HG02623 (cell line): ENCODE measurements at regions not wholly inside any gene's neighbourhood (a gene's known extent, or its start where the extent isn't known, plus 50 kb on each side); places are given as distances from the start of the nearest gene placed in this dataset.
"Not testable (repeated sequence)": the region's sequence is repeated elsewhere in the genome, so short reads cannot be mapped to it uniquely, and the experiment has no call there.

ENCODE experiments used
- ATAC-seq: cut with Tn5 transposase; IDR thresholded peaks from one replicate; pipeline ENCODE4 v1.9.1; 2021; ENCODE audit warnings: moderate library complexity; ENCODE audit not compliant: unreplicated experiment

DNA sequence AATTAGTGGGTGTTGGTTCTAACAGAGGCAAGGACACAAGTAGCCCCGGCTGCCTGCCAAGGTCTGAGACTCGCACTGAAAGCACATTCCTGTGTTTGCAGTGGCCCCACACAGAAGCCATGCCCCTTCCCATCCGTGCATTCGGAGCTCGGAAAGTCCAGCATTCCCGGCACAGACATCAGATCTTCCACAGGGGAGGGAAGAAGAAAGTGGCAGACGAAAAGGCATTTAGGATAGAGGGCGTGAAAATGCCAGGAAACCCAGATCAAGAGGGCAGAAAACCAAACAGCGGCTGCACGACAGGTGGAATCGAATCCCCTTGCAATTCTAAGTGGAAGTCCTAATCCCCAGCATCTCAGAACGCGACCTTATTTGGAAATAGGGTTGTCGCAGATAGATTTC, 105.5 kb upstream of the ASB18 start:
- ATAC-seq = no peak

DNA sequence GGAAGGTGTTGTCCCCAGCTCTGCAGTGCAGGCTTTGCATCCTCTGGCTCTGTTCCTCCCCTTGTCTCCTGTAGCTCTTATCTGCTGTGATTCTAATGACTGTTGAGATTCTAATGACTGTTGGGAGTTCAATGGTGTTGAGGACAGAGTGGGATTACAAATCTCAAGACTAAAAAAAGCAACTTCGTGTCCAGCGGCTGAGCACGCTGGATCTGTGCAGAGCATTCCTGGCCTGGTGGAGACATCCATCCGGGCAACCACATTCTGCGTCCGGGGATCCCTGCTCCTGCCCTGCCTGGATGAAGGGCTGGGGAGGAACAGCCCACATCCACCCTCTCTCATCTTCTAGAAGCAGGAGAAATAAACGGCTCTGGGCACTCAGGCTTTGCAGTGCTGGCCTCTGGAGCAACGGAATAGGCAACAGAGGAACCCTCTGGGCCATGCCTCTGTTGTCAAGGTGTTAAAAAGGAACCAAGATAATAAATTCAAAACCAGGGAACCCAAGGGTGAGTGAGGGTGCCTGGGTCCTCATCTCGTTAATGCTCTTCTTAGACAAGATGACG, 106.7 kb upstream of the ASB18 start:
- ATAC-seq = no peak

DNA sequence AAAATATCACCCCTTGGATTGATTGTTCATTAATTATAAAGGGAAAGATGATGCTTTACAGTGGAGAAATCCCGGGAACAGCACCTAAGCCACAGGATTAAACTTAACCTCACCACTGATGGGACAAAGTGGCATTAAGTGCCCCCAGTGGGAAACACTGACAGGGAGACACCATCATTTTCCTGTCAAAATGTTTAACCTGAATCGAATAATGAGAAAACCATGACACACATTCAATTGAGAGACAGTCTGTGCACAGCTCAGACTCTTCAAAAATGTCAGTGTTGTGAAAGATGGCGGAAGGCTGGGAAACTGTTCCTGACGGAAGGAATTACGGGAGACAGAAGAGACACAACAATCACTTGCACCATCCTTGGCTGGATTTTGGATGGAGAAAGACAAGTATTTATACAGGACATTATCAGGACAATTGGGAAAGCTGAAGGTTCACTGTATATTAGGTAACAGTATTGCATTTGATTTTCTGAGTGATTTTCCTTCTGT, 111.8 kb upstream of the ASB18 start:
- ATAC-seq = no peak

DNA sequence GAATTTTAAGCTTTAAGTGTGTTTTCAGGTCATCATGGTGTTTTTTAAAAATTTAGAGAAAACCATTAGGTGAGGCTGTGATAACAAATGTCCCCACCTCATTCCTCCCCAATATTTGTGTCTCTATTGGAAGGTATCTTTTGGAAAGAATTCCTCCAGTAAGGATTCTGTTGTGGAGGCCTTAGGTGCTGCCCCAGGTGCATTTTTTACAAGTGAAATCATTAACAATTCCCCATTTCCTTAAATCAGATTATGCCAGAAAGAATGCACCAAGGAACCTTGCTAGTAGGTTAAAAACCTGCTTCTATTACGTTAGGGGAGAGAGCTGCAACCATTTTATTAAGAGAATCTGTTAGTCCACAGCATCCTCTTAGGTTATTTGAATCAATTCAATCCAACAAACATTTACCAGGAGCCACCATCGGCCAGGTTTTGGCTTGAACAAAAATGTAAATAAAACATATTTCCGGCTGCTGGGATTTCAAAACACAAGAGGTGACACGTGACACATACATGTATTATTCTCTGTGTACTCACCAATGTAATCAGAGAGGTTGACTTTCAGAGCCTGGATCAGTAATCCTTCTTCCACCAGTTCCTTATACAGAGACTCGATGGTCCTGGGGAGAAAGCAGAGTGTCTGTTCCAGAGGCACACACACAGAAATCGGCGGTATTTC, 112.5 kb upstream of the ASB18 start:
- ATAC-seq = no peak

DNA sequence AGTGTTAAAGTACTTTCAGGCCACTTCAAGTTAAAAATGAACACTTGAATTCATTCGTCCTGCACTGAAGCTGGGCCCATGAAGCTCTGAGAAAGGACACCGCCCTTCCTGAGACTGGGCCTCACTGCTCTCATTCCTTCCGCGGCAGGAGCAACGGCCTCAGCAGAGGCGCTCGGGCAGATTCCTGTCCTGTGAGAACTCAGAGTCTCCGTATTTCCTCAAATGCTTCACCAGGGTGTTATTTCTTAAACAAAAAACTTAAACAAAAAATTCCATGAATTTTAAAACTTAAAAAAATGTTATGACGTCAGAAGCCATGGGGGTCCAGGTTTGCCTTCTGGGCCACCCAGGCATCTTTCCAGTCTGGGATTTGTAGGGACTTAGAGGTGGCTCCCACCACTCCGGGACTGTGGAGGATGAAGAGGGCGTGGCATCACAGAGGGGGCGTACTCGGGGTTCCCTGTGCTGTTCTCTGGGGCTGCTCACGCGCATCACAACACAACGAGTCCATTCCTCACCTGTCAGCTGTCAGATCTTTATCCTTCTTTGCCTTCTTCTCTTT, 115.9 kb upstream of the ASB18 start:
- ATAC-seq = no peak

DNA sequence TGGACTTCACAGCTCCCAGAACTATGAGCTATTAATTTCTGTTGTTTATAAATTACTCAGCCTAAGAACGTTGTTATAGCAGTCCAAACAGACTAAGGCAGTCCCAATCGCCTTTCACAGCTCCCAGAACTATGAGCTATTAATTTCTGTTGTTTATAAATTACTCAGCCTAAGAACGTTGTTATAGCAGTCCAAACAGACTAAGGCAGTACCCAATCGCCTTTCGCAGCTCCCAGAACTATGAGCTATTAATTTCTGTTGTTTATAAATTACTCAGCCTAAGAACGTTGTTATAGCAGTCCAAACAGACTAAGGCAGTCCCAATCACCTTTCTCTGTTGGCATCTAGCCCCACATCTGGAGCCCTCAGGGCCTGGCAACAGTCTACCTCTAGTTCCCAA, 117.0 kb upstream of the ASB18 start:
- ATAC-seq = not testable (repeated sequence)

DNA sequence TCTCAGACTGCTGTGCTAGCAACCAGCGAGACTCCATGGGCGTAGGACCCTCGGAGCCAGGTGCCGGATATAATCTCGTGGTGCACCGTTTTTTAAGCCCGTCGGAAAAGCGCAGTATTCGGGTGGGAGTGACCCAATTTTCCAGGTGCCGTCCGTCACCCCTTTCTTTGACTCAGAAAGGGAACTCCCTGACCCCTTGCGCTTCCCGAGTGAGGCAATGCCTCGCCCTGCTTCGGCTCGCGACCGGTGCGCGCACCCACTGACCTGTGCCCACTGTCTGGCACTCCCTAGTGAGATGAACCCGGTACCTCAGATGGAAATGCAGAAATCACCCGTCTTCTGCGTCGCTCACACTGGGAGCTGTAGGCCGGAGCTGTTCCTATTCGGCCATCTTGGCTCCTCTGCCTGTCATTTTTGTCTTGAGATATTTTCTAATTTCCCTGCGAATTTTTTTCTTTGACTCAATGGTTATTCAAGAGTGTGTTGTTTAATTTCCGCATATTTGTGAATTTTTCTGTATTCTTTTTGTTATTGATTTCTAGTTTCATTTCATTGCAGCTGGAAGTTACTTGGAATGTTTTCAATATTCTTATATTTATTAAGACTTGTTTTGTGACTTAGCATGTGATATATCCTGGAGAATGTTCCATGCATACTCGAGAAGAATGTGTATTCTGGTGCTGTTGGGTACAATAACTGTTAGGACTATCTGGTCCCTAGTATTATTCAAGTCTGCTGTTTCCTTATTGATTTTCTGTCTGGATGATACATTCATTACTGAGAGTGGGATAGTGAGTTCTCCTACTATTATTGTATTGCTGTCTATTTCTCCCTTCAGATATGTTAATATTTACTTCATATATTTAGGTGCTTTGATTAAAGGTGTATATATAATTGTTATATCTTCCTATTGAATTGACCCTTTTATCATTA, 125.3 kb upstream of the ASB18 start:
- not testable (repeated sequence) for ATAC-seq

DNA sequence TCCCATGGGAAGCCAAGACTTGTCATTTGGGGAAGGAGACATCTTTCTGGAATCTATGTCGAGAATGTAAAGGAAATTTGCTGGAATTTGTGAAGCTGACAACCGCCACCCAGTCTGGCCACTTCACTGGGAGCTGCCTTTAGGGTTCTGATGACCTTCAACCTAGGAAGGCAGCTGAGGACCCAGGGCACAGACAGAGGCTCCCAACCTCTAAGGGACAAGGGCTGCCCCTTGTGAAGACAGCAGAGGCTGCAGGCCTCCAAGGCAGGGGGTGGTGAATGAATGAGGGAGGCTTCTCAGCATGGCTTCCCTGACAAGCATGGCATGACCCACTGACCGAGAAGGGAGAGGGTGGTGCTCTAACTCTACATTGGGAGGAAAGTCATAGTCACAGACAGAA, 128.9 kb upstream of the ASB18 start:
- no peak for ATAC-seq

DNA sequence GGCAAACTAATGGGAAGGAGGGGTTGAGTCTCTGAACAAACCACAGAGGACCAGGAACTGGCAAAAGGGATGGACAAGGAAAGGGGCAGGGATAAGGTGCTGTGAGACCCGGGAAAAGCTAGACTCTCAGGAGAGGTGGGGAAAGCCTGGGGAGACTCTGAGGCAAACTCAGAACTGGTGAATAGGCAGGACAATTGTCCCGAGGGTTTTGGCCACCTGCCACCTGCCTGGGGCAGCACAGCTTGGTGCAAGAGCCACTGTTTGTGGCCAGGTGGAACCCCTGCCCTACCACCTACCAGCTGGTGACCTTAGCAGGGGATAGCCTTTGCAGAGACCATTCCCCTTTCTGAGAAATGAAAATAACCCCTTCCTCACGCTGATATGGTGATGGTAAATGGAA, 129.4 kb upstream of the ASB18 start:
- ATAC-seq = no peak

DNA sequence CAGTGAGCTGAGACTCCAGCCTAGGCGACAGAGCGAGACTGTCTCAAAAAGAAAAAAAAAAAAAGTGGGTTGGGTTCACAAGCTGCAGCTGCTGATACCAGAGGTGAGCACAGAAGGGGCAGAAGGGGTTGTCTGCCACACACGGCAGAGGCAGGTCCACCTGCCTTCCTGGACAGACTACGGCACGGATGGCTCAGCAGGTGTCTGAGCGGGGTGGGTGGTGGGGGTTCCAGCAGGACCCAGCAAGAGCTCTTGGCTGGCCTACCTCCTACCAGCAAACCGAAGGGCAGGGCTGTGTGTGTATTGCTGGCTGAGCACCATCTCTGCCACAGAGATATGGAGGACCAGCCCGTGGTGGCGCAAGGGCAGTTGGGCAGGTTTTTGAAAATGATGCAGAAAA, 130.4 kb upstream of the ASB18 start:
- no peak for ATAC-seq

DNA sequence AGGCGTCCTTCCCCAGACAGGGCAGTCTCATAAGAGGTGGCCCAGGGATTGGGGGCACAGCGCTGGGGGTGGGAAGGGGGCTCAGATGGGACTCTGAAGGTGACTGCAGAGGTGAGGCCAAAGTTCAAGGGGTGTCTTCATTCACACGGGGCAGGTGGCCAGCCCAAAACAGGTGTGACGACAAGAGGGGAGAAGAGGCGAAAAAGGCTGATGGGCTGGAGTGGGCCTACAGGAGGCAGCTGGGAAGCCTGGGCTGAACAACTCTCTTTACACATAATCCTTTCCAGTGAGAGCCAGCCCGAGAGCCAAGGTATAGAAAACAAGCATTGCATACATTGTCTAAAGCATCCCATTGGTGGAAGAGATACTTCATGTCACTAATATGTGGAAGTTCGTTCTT, 130.9 kb upstream of the ASB18 start:
- ATAC-seq = no peak

DNA sequence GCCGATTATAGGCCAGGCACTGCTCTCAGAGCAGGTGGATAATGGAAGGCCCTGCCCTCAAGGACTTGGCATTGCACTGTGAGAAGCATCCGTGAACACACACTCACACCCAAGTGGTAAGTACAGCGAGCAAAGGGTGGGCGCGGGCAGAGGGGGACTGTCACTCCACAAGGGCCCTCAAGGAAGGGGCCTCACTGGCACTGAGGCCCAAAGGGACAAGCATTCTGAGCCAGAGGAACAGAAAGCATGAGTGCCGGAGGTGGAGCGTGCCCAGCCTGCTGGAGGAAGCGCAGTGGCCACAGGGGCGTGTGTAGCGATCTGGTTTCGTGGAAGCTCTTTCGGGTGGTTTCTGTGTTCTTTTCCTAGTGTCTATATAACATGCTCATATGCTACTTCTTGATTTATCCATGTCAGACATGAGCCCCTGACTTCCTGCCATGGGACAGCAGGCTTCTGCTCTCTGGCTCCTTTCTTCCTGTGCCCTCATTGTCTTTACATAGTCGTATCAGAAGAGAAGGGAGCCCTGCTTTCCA, 132.7 kb upstream of the ASB18 start:
- ATAC-seq = no peak

DNA sequence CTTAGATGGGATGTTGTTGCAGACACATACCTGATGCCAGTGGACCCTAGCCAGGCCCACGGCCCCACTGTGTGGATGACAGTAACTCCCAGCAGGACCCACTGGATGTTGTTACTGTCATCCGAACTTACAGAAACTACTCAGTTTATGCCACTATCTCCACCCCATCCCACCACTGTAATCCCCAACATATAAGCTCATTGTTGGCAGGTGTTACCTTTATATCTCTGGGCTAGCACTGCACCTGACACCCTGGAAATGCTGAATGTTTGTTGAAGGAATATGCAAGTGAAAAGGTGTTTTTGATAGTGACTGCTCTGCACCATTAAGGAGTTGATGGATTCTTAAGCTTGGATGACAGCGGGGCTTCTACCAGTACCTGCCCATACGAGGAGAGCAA, 133.5 kb upstream of the ASB18 start:
- no peak for ATAC-seq

DNA sequence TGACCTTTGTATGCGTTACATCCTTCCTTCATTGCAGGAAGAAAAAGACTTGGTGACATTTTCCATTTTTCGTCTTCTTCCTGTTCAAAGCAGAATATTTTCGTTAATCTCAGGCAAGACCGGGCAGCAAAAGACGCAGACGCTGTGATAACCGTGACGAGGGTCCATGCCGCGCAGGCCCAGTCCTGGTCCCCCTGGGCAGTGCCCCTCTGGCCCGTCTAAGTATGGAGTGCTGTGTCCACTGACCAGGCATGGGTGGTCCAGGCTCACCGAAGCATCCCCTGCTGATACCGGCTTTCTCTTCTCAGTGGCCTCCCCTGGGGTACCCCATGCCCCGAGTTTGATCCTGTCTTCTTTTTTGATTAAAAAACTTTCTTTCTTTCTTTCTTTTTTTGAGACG, 135.2 kb upstream of the ASB18 start:
- ATAC-seq = no peak

DNA sequence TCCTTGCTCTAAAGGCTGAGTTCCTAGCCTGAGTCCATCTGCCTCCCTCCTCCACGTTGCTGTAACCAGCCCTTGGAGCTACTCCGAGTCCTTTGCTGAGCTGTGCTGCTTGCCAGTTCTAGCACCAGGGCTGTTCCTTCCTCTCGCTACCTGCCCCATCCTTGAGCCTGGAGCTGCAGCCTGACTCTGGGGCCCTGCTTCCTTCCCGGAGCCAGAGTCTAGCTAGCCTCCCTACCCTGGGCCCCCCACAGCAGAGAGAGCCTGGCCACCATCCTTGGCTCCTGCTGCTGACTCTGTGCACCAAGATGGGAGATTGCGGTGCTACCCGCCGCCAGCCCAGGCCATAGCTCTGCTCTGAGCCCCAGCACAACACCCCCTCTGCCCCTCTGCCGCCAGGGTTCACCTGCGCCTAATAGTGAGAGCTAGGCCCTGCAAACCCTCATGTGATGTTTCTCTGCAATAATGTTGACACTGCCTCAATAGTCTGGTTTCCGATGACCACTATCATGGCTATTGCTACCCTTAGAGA, 135.9 kb upstream of the ASB18 start:
- no peak for ATAC-seq

DNA sequence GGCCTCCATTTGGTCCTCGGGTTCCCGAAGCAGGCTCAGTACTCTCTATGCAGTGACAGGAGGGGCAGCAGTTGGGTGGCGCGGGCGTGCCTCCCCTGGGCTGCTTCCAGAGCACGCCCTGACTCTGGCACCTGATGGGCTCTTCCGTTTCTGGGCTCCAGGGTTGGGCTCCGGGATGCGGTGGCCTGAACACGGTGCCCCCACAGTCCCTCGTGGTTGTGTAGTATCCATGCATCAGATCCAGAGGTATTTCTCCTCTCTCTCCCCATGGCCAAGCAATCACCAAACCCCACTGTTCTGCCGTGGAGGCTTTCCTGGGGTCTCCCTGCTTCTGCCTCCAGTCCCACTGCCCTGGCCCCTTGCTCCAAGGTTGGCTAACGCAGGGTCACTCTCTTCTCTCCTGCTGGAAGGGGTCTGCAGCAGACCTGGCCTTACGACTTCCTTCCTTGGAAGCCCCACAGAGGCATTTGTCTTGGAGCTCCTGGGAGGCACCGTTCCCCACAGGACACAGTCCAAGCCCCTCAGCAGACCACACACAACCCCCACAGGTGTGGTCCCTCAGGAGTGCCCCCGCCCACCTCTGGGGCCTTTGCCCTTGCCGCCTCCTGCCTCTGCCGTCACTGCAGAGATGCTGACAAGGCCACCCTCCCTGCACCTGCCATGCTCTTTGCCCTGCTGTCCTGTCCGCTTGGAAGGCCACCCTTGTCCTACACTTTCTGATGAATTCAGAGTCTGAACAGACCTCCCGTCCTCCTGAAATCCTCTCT, 136.6 kb upstream of the ASB18 start:
- ATAC-seq = no peak

DNA sequence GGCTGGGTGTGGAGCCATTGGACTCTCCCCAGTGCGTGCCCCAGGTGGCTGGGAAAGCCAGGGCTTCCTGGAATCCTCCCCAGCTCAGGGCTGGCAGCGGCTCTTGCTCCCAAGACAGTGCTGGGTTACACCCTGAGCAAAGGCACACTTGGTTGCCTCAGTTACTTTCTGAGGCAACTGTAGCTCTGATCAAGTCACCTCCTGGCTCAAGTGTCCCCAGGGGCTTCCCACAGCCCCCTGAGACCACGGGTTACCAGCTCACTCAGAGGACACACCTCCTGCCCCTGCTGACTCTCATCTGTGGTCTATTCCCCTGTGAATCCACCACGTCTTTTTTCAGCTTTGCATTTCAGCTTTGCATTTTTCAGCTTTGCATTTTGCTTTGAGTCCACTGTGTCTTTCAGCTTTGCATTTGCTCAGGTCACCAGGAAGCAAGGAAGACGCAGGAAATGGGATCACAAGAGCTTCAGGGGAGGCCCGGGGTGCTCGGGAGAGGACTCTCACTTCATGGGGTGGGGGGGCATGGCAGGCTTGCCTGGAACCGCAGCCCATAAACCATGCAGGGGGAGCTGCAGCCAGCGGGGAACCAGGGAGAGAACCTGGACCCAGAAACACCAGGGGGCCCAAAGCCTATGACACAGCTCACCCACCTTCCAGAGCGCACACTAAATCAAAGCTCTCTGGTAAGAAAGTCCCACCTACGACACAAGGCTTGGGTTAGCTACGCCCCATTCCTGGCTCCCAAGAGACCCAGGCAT, 138.0 kb upstream of the ASB18 start:
- no peak for ATAC-seq

DNA sequence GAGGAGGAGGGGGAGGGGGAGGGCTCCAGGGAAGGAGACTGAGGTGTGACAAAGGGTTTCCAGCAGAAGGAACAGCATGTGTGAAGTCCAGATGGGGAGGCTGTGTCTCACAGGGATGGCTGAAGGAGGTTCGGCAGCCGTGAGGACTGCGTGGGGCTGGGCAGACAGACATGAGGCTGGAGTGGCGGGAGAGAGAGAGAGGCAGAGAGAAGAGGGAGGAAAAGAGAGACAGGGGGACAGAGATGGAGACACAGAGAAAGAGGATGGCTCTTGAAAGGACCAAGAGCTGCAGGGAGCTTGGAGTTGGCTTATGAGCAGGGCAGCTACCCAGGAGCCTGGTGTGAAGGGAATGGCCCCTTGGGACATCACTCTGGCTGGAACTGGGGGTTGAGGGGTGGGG, 138.9 kb upstream of the ASB18 start:
- no peak for ATAC-seq

DNA sequence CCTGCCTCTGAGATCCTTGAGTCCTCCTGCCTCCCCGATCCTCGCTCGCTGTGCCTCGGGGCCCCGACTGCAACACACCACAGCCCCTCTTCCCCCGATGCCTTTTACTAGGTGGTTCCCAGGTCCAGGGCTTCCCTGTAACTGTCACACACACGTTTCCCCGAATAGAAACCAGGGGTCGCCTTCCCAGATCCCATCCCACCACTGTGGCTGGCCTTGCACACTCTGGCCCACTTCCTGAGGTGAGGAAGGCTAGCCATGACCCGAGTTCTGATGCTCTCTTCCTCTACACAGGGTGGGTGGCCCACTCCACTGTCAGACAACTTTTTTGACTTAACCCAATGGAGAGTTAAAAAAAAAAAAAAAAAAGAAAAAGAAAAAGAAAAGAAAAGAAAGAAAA, 139.6 kb upstream of the ASB18 start:
- ATAC-seq = no peak

DNA sequence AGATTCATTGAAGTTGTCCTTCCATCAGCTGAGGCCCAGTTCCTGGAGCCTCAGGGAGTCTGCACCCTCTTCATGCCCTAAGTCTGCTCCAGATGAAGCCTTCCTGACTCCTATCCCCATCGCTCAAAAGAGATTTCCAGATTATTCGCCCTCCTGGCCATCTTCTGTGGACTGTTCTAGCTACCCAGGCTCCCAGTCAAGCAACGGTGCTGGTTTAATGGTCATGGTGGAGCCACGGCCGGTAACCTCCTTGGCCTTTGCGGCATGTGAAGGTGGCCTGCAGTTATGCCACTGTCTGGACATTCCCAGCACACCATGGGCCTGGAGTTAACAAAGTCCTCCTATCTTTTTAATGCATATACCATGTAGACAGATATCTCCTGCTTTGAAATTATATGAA, 140.1 kb upstream of the ASB18 start:
- ATAC-seq = no peak
